Amniotic epithelial cell (primary cell): ENCODE measurements at regions not wholly inside any gene's neighbourhood (a gene's known extent, or its start where the extent isn't known, plus 50 kb on each side); places are given as distances from the start of the nearest gene placed in this dataset.
"Not testable (repeated sequence)": the region's sequence is repeated elsewhere in the genome, so short reads cannot be mapped to it uniquely, and the experiment has no call there.

Source experiments
- DNase-seq: peaks from one replicate; pipeline ENCODE4 v3.0.0-alpha.2; 2010; ENCODE audit warnings: low read depth

DNA sequence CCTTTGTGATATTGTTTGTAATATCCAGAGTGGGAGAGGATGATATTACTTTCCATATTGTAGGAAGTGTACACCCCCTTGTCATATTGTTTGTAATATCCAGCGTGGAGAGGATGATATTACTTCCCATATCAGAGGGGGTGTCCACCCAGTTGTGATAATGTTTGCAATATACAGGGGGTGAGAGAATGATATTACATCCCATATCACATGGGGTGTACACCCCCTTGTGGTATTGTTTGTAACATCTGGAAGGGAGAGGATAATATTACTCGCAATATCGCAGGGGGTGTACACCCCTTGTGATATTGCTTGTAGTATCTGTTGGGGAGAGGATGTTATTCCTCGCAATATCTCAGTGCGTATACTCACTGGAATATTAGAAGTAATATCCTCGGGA is 61.5 kb downstream of the PRSS23 start:
- no peak for DNase-seq

DNA sequence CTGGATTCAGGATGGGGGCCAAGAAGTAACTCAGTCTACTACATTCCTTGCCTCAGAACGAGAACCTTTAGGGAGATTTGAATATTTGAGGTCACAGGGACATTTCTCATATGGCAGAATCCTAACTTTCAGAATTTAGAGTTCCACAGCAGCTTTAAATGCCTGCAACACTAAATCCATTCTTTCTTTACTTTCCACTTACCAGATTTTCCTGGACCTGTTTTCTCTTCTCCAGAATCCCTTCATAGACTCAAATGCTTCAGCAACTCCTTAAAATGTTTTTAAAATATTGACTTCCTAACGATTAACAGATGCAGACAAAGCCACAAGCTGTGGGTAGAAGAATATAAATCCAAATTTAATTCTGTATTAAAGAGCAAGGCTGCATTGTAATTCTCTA is 63.1 kb downstream of the PRSS23 start:
- DNase-seq, result no peak

DNA sequence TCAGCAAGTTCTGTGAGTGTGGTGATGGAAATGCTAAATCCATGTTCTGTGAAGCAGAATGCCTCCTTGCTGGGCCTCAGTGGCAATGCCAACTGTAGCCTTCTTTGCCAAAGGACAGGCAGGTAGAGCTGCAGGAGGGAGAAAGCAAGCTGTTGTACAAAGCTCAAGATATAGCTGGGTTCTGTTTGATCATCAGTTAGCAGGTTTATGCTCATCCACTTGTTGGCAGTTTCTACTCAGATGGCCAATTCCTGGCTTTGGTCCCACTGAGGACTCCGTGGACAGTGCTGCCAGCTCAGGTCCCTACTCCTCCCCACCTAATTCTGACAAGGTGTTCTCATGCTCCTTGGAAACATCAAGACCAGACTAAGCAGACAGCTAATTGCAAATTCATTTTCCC is 65.1 kb downstream of the PRSS23 start:
- no peak for DNase-seq

DNA sequence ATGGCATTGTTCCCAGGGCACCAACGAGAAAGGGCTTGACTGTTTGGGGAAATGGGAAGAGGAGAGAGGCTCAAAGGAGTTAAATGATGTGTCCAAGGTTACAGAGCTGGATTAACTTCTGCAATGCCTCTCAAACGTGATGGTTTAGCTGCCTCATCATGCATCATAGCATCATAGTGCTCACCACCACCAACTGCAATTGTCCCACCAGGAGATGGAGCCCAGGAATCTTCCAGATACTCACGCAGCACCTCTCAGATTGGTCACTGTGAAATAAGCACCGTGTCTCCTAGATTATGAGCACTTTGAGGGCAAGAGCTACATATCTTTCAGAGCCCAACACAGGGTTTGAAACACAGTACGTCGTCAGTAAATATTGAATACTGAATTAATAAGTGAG is 69.2 kb downstream of the PRSS23 start:
- DNase-seq, result no peak

DNA sequence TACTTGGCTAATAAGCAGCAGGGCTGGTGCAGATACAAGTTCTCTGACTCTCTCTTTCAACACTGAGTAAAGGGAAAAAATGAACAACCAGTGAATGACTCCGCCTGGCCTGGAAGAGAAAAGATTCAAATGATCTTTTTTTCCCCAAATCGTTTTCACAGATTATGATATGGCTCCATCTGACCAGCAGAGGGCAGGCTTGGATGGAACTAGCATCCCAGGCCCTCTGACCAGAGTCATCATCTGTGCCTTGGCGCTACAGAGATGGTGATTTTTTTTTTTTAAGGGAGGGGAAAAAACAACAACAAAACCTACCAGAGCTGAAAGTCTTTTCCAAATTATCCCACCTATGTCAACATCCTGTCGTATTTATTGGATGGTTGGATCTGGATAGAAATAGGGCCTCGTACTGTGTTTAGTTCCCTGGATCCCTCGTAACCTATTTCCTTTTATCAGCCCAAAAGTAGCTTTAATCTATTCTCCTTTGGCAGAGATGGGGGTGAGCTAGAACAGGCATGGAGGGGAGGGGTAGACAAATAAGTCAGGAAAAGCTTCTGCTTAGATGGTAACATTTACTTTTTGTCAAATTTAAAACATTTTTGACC is 69.7 kb downstream of the PRSS23 start:
- DNase-seq, result peak; percentile 38

DNA sequence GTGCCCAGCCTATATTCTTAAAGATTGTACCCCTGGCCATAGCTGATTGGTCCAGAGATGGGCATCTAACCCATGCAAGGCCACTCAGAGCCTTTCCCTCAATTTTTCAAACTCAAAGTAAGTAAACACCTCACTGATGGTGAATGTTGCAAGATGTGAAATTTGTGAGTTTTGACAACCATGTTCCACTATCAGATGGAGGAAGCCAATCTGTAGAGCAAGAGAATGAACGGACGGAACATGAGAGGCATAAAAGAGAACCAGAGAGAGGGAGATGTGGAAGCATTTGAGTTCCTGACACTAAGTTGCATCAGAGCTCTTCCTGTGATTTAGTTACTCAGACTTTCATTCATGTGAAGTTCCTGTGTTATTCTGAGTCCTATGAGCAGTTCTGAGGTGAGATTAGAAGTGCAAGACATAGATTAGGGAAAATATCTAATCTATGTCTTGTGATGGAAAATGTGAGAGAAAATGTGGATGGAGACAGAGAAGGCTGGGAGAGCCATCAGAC is 73.3 kb downstream of the PRSS23 start:
- peak; percentile 47 for DNase-seq

DNA sequence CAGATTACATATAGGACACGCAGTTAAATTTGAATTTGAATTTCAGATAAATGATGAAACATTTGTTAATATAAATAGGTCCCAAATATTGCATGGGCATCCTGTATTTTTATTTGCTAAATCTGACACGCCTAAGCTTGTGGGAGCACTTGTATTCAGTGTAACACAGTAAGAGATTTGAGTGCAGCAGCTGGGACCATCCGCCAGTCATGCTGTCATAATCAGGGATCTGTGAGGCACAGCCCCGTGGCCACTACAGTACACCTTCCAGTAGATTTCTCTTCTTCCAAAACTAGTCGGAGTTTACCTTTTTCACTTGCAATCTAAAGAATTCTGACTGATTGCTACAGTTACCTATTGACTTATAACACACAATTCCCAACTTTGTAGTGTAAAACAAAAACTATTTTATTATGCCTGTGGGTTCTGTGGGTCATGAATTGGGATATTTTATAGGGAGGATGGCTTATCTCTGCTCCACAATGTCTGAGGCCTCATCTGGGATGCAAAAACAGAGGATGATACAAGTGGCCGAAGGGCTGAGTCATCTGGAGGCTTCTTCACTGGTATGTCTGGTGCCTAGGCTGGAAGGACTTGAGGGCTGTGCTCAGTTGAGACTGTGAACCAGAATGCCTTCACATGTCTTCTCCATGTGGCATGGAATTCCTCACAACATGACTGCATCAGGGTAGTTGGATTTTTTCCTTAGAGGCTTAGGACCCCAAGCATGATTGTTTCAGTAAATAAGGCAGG is 74.1 kb downstream of the PRSS23 start:
- DNase-seq, result peak; percentile 41

DNA sequence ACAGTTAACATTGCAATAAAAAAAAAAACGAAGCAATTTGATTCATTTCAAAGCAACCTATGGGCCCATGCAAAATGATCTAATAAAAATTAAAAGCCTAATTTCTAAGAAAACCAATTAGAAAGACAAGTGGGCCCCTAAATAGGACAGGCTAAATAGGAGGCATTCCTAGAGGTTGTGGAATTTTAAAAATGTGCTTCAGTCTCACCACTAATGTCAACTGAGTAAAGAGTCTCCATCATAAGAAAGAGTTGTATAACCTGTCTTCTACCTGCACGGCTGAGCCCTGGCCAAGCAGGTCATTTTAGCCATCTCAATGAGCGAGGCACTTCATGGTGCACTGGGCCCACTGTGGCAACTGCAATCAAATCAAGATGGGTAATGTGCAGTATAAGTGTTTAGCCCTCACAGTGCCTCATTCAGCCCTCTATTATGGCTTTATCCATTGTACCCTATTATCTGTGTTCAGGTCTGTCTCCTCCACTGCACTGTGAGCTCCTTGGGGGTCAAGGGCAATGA is 76.4 kb downstream of the PRSS23 start:
- DNase-seq, result no peak

DNA sequence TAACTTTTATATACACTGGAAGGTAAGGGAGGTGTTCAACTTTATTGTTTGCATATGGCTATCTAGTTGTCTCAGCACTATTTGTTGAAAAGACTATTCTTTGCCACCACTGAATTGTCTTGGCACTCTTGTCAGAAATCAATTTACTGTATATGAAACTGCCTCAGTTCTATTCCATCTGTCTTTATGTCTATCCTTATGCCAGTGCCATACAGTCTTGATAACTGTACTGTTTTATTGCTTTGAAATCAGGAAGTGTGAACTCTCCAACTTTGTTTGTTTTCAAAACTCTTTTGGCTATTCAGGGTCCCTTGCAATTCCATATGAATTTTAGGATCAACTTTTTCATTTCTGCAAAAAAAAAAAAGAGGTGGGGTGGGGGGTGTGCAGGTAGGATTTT is 77.2 kb downstream of the PRSS23 start:
- DNase-seq, result no peak

DNA sequence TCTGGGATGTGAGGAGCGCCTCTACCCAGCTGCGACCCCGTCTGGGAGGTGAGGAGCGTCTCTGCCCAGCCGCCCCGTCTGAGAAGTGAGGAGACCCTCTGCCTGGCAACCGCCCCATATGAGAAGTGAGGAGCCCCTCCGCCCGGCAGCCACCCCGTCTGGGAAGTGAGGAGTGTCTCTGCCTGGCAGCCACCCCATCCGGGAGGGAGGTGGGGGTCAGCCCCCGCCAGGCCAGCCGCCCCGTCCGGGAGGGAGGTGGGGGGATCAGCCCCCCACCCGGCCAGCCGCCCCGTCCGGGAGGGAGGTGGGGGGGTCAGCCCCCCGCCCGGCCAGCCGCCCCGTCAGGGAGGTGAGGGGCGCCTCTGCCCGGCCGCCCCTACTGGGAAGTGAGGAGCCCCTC is 76.0 kb downstream of the FZD4 start:
- not testable (repeated sequence) for DNase-seq

DNA sequence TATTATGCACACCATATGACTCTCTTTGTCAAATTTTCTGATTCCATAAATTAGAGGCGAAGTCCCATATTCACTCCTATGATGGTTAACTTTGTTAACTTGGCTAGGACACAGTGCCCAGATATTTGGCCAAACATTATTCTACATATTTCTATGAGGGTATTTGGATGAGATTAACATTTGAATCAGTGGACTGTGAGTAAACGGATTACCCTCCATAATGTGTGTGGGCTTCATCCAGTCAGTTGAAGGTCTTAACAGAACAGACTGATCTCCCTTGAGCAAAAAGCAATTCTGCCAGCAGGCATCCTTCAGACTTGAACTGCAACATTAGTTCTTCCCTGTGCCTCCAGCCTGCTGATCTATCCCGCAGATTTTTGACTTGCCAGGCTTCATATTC is 69.9 kb downstream of the FZD4 start:
- DNase-seq, result no peak

DNA sequence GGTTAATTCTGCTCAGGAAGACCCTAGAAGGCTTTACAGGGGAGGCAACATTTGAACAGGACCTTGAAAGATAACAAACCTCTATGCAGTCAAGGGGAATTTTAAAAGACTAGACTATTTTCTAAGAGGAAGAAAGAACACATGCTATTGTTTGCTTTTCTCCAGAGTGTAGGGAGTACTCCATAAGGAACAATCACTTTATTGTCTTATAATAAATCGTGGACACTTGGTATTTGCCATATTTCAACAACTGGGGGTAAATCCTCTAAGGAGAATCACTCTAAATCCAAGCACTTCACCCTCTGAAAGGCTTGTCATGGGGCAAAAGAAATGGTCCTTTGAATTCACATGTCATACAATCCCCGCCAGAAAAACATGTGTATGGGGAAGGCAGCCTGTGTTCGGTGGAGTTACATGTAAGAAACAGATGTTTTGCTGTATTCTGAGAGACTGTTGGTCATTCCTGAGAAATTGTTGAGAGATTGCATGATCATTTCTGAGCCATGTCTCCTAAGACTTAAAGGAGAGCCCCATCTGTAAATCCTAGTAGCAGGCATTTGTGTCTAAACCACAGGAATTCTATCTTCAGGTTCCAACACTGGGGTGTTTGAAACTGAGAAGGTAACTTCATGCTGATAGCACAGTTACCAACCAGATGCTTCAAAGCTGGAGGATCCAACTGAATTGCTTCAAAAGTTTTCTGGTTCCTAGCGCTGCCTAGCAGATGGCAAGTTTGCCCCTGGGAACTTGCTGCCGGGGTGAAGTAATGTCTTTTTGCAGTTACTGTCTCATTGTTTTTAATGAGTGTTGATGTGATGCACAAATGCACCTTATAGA is 66.8 kb downstream of the FZD4 start:
- peak; percentile 67 for DNase-seq

DNA sequence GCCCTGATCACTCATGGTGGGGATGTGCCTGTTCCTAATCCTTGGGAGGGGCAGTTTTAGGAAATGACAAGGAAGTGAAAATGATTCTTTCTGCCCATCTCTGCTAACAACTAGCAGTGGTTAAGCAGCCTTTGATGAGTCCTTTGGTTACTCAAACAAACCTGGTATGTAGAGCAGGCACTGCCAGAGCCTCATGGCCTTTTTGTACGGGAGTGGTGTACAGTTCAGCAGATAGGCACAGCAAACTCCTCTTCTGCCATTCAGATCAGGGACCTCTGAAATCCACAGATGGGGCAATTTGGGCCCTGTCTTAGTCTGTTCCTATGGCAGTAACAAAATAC is 66.2 kb downstream of the FZD4 start:
- no peak for DNase-seq

DNA sequence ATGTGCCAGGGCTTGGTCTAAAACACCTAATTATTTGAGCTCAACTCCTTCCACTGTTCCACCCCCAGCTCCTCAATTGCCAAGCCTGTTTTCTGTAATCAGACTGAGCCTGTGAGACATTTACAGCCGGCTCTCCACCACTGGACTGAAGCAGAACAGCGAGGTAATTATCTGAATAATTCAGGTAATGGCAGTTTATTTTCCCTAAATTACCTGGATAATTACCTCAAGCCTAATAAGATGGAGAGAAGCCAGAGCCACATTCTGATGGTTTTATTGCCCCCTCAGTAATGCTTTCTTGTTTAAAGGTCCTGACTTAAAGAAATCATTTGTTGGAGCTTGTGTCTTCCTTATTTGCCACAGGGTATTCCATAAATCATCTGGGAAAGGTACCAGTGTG is 64.2 kb downstream of the FZD4 start:
- no peak for DNase-seq

DNA sequence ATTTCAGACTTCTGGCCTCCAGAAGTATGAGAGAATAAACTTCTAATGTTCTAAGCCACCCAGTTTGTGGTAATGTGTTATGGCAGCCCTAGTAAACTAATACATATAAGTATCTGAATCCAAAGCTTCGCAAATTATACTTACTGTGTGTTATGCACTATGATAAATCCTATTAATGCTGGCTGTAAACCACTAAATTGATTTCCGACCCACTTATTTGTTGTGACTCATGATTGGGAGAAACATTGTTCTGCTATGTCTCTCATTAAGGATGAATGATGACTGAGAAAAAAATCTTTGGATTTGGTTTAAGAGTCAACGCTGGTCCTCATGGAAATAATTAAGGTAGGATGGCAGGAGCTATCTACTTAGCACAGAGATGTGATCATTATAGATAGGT is 62.0 kb downstream of the FZD4 start:
- no peak for DNase-seq
